GM18870 (cell line): ENCODE measurements at regions not wholly inside any gene's neighbourhood (a gene's known extent, or its start where the extent isn't known, plus 50 kb on each side); places are given as distances from the start of the nearest gene placed in this dataset.
"Not testable (repeated sequence)": the region's sequence is repeated elsewhere in the genome, so short reads cannot be mapped to it uniquely, and the experiment has no call there.

ENCODE experiments used
- ATAC-seq: cut with Tn5 transposase; IDR thresholded peaks from one replicate; pipeline ENCODE4 v1.9.1; 2021; ENCODE audit warnings: moderate library complexity; ENCODE audit not compliant: unreplicated experiment

GRCh38 chr15:69755551-69756310, 303.1 kb downstream of the RPLP1 start:
- peak; percentile 86 for ATAC-seq

DNA sequence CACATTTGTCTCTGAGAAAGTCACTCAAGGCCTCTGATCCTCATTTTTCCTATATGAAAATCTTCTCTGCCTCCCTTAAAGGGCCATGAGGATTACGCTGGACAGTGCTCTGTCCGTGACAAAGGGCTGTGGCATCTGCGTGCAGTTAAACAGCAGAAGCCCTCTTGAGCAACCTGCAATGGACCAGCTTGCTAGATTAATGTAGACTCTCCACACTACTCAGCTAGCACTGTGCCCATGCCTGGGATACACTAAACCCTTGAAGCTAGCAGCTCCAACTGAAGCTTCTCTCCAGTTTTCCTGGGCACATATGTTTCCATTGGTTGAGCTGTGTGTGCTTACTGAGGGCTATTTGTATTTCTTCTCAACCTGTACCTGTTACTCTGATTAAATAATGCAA, 303.8 kb downstream of the RPLP1 start:
- no peak for ATAC-seq

- no peak for ATAC-seq
Measured at GRCh38 chr15:69757186-69757585, 304.6 kb downstream of the RPLP1 start.

DNA sequence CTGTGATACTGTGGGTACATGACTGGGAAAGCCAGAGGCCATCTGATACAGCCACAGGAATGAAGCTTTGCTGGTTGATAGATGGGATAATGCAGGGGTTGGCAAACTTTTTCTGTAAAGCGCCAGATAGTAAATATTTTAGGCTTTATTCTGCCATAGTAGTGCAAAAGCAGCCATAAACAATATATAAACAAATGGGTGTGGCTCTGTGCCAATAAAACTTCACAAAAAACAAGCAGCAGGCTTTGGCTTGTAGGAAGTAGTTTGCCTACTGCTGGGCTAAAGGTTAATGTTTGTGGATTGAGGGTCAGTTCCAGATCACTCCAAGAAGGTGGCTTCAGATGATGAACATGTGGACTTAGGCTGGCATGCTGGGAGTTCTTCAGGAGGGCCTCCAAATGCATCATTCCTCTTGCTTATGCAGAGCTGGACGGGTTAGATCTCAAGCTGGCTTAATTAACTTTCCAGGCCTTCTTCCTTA, 305.7 kb downstream of the RPLP1 start:
- no peak for ATAC-seq

DNA sequence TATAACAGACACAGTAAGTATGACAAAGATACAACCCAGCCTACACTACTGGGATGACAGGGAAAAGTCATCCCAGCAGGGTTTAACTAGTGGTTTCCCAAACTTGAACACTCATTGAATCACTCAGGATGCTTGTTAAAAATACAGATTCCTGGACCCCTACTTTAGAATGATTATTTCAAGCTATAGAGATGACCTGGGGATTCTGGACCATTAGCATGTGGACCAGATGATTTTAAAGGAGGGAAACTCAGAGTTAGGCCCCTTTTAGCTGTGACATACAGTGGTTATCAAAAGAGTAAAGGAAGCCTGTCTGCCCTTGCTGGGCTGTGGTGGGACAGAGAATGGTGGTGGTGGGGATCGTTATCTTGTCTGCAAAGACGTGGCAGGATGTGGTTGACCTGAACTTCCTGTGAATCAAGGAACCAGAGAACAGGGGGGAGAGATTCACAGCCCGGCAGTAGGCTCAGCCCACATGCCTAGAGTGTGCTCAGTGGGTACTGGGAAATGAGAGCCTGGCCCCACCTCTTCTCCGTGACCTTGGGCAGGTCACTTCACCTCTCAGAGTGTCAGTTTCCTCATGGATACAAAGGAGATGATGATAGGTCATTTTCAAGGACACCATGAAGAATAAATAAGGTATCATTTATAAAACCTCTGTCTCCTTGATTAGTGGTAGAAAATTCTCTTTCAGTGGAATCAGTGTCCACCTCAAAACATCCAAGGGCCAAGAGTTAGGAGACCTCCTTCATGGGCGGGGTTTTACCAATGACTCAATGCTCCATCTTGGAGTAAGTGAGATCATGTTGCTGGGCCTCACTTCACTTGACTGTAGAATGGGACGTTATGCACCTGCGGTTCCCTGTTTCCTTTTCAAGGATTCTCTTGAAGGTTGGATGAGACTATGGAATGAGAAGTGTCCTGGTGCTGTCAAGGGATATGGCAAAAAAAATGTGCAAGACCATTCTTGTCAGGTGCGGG, 306.5 kb downstream of the RPLP1 start:
- ATAC-seq = no peak

- ATAC-seq = no peak
Measured at GRCh38 chr15:69760258-69760845, 307.7 kb downstream of the RPLP1 start.

- peak; percentile 46 for ATAC-seq
Measured at GRCh38 chr15:69760890-69761568, 308.4 kb downstream of the RPLP1 start.

- no peak for ATAC-seq
Measured at GRCh38 chr15:69762373-69763148, 309.9 kb downstream of the RPLP1 start.

GRCh38 chr15:69763831-69764230, 311.2 kb downstream of the RPLP1 start:
- no peak for ATAC-seq

- no peak for ATAC-seq
Measured at GRCh38 chr15:69766156-69766555, 313.5 kb downstream of the RPLP1 start.

GRCh38 chr15:69767191-69767590, 314.6 kb downstream of the RPLP1 start:
- ATAC-seq = no peak

DNA sequence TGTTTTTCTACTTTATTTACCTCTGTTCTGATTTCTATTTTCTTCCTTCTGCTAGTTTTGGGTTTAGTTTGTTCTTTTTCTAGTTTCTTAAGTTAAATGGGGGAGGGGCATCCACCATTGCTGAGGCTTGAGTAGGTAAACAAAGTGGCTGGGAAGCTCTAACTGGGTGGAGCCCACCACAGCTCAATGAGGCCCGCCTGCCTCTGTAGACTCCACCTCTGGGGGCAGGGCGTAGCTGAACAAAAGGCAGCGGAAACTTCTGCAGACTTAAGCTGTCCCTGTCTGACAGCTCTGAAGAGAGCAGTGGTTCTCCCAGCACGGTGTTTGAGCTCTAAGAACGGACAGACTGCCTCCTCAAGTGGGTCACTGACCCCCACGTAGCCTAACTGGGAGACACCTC, 316.7 kb downstream of the RPLP1 start:
- not testable (repeated sequence) for ATAC-seq

GRCh38 chr15:69774258-69774657, 321.6 kb downstream of the RPLP1 start:
- ATAC-seq = not testable (repeated sequence)

GRCh38 chr15:69774711-69775110, 322.1 kb downstream of the RPLP1 start:
- ATAC-seq = not testable (repeated sequence)

DNA sequence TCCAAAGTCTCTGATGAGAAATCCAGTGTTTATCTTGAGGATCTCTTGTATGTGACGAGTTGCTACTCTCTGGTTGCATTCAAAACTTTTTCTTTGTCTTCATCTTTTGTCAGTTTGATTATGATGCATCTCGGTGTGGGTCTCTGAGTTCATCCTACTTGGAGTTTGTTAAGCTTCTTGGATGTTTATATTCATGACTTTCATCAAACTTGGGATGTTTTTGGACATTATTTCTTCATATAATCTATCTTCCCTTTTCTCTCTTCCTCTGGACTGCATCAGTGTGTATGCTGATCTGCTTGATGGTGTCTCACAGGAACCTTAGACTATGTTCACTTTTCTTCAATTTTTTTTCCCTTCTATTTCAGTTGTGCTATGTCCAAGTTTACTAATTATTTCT, 320.4 kb downstream of the TLE3 start:
- ATAC-seq = no peak

- ATAC-seq = no peak
Measured at GRCh38 chr15:69780374-69780773, 317.3 kb downstream of the TLE3 start.

GRCh38 chr15:69780981-69781380, 316.7 kb downstream of the TLE3 start:
- ATAC-seq = no peak

DNA sequence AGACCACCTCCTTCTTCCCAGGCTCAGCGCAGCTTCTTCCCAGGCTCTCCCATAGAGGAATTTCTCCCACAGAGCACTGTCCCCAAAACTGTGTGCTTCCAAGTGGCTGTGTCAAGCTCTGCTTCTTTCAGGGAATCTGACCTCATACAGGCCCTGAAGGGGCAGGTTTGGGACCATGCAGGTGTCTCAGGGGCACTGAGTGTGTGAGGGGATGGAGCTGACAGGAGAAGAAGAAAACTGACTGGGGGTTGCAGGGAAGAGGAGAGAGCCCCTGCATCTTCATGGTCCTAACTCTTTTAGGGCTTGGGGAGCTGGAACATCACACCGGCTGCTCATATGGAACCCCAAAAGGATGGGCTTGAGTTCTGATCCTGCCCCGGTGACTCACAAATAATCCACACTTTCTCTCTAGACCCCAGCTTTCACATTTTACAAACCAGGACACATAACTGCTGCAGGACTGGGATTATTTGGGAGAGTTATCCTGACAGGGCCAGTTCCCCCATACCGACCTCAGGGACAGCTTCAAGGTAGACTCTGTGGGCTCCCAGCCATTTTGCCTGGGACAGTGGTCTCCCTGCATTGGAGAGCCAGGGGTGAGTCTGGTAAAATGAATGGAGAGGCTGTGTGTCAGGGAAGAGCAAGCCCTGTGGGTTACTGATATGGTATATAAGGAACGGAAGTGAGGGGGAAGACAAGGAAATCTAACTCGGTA, 316.1 kb downstream of the TLE3 start:
- no peak for ATAC-seq

- no peak for ATAC-seq
Measured at GRCh38 chr15:69782139-69782658, 315.5 kb downstream of the TLE3 start.
